OCI-LY1 (cell line): ENCODE measurements at regions not wholly inside any gene's neighbourhood (a gene's known extent, or its start where the extent isn't known, plus 50 kb on each side); places are given as distances from the start of the nearest gene placed in this dataset.

Experiments used
- CTCF ChIP-seq: fragments of 200-600 bp; sonication (generic), shearing (Covaris generic); IDR thresholded peaks from 2 replicates; pipeline ENCODE4 v1.5.1; 2017; ENCODE audit warnings: mild to moderate bottlenecking, antibody characterized with exemption, low read length, moderate library complexity, mixed read lengths
- EZH2 ChIP-seq: fragments of 200-600 bp; sonication (generic), shearing (Covaris generic); IDR thresholded peaks from 2 replicates; pipeline ENCODE4 v1.8.0; 2017; ENCODE audit warnings: borderline replicate concordance, mixed run types, mild to moderate bottlenecking, antibody characterized with exemption, low read length, moderate library complexity, mixed read lengths

GRCh38 chr3:118540826-118541225, 493.8 kb downstream of the IGSF11 start:
- TF ChIP-seq EZH2 (no peak), CTCF (no peak)
